ENCODE measurements at regions not wholly inside any gene's neighbourhood (a gene's known extent, or its start where the extent isn't known, plus 50 kb on each side); places are given as distances from the start of the nearest gene placed in this dataset.
"Not testable (repeated sequence)": the region's sequence is repeated elsewhere in the genome, so short reads cannot be mapped to it uniquely, and the experiment has no call there.

DNA sequence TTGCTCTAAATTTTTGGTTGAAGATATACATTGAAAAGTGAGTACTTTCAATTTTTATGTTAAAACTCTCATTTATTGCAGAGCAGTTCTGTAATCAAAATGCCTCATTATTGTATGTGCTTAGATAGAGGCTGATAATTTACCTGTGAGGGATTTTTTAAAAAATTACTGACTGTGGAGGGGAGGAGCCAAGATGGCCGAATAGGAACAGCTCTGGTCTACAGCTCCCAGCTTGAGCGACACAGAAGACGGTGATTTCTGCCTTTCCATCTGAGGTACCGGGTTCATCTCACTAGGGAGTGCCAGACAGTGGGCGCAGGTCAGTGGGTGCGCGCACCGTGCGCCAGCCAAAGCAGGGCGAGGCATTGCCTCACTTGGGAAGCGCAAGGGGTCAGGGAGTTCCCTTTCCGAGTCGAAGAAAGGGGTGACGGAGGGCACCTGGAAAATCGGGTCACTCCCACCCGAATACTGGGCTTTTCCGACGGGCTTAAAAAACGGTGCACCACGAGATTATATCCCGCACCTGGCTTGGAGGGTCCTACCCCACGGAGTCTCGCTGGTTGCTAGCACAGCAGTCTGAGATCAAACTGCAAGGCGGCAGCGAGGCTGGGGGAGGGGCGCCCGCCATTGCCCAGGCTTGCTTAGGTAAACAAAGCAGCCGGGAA, 89.4 kb downstream of the DDX11 start:
- DNase-seq, result not testable (repeated sequence)

DNA sequence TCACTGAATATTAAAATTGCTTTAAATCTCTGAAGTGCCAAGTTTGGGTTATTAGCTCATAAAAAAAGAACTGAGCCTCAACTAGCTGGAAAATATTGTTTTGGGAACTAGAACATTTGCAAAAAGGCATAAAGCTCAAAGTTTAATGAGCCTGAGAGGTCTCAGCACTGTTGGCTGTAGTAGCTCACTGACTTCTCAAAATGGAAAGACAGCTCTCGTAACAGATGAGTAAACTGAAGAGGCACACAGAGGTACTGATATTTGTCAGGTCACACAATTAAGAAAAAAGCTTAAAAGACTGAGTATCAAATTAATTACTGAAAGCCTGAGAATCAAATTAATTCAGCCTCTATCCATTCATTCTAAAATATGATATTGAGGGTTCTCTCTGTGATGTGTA, 100.6 kb downstream of the DDX11 start:
- not testable (repeated sequence) for DNase-seq

DNA sequence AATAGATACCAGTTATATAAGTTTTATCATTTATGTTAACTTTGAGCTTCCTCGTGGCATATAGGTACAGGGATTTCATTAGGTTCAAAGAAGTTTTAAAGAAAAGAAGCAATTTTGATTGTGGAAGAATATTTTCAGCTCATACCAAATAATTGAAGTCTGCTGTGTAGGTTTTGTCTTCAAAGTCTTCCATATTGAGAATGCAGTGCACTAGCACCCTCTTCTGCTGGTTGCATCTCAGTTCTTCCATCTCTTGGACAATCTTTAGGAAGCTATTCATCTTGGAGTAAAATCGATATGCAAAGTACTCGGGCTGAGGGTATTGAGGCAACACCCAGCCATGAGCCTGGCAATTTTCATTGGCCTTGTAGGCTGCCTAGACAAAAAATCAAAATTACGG, 103.9 kb downstream of the DDX11 start:
- not testable (repeated sequence) for DNase-seq

DNA sequence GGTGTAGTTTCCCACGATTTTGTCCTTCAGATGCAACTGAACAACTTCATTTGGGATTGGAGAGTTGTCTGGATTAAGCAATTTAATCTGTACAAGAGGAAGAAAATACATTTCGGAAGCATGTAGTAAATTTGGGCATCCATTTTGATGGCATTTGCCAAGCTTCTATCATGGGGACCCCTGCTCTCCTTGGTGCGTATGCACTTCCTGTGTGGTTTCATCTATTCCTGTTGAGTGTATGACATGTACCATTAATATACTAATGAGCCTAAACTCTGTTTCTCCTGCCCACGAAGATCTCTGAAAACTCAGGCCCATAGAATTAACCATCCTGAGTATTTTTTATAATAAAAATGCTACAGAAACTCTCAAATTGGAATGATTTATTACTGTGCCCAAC, 105.2 kb downstream of the DDX11 start:
- not testable (repeated sequence) for DNase-seq

DNA sequence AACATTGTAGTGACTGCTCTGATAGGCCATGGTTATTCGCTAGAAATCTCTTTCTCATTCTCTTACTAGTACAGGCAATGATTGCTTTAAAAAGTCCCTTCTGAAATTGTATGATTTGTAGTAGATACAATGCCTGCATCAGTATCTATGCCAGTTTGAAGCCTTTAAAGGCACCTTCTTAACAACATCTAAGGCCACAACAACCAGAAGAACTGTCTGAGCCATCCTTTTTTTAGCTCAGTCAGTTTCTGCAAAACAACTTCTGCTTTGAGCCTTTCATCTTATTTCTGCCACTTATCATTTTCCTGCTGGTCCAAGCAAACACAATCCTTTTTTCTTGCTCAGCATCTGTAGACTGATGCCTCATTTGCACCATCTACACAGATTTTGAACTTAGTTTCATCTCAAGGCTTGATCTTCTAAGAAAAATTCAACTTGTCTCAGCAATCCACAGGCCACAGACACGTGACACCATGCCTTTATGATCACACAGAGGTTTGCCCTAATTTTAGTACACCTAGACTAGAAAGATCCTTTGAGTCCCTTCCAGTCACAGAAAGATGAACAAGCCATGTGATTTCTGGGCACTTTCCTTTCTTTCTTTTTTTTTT, 106.1 kb downstream of the DDX11 start:
- not testable (repeated sequence) for DNase-seq

DNA sequence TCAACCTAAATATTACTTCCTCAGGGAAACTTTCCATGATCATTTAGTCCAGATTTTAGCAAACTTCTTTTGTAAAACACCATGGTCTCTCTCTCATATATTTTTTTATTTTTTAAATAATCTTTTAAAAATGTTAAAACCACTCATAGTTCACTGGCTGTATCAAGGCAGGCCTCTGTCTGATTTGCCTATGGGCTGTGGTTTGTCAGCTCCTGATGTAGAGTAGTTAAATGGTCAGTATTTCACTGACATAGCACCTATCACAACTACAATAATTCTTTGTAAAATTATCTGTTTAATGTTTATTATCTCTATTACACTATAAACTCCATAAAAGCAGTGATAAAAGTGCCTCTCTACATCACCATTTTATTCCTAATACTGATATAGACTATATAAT, 108.9 kb downstream of the DDX11 start:
- not testable (repeated sequence) for DNase-seq

DNA sequence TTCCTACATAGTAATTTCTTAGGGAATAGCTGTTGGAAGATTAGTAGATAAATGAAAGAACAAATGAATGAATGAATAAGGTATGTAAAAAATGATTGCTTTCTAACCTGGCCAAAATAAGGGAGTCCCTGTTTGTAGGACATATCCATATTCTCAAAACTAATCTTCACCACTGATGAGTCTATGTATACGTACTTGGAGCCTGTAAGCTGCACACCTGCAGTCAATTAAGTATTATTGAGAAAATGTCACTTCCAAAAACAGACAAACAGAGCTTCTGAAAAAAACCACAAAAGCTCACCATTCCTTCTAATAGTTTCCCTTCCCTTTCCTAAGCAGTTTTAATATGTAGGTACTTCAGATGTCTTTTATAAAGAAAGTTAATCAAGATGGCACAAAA, 109.4 kb downstream of the DDX11 start:
- DNase-seq, result not testable (repeated sequence)

DNA sequence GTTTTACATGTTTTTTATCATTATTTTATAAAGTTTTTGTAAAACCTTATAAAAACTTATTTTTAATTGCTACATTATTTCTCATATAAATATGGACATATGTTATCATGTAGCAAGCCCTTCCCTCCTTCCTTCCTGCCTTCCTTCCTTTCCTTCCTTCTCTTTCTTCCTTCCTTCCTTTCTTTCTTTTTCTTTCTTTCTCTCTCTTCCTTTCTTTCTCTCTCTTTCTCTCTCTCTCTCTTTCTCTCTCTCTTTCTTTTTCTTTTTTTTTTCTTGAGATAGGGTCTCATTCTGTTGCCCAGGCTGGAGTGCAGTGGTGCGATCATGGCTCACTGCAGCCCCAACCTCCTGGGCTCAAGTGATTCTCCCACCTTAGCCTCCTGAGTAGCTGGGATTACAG, 110.2 kb downstream of the DDX11 start:
- DNase-seq, result not testable (repeated sequence)

DNA sequence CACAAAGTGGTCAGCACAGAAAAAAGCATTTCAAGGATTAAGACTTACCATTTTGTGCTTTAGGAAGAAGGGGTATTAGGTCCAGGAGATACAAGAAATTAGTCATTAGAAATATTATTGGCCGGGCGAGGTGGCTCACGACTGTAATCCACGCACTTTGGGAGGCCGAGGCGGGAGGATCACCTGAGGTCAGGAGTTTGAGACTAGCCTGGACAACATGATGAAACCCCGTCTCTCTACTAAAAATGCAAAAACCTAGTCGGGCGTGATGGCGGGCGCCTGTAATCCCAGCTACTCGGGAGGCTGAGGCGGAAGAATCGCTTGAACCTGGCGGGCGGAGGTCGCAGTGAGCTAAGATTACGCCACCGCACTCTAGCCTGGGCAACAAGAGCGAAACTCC, 111.0 kb downstream of the DDX11 start:
- not testable (repeated sequence) for DNase-seq

DNA sequence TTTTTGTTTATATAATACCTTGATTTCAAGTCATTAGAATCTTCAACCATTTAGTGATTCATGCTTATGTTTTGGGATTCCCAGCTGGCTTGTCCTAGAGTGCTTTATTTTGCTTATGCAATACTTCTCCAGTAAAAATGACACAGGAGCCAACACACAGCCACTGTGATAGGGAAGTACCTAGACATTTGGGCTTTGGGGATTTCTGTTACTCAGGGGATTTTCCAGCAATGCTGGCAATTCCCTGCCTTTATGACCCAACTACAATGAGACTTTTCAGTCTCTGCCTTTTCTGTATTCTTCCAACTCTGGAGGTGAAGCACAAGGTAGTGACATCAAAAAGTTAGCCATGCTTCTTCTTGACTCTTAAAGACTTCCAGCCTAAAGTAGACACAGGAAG, 119.0 kb downstream of the DDX11 start:
- DNase-seq, result not testable (repeated sequence)

DNA sequence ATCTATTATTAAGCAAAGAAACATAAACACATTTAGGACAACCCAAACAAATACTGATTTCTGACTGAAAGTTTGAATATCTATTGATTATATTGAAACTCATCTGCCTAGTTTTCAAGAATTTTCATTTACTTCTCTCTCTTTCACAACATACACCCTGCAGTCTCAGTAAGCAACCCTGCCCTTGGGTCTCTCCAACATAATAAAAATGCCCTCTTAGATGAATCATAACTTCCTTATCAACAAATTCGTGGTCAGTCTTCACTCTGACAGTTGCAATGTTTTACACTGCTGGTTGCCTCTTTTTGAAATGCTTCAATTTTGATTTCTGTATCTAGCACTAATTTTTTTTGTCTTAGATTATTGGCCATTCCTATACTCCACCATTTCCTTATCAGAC, 122.0 kb downstream of the DDX11 start:
- not testable (repeated sequence) for DNase-seq

DNA sequence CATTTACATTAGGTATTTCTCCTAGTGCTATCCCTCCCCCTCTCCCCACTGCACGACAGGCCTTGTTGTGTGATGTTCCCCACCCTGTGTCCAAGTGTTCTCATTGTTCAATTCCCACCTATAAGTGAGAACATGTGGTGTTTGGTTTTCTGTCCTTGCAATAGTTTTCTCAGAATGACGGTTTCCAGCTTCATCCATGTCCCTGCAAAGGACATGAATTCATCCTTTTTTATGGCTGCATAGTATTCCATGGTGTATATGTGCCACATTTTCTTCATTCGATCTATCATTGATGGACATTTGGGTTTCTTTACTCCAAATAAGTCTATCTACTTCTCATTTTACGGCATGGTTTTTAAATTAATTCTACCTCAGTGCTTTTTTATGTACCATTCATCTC, 125.8 kb downstream of the DDX11 start:
- not testable (repeated sequence) for DNase-seq

DNA sequence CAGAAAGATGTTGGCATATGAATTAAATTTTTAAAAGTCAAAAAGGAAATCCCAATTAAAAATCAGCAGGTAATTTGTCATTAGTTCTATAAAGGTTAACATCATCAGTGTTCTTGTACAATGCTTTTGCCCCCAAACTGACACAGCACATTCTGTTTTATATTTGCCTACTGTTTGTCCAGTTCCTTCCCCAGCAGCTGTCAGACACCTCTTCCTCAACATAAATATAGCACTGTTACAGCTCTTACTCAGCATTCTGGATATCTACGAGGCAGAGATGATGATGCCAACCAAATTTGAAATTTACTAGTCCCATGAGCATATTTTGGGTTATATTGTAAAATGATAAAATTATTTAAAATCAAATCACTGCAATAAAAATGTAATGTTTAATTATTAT, 124.6 kb downstream of the SINHCAF start:
- DNase-seq, result no peak

DNA sequence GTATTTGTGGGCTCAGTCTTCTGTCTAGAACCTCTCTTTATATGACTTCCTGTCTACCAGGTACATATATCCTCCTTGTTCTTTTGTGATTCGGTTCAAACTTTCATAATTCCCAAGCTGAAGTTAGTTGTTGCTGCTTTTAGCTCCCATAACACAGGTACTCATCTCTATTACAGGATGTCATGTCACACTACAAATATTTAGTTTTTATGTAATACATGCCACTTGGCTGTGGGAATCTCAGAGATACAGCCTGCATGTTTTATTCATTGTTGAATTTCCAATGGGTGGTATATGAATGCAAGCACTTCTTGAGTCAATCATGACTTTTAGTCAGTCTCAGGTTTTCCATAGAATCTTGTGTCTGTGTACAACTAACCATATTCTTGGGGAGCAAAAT, 122.7 kb downstream of the SINHCAF start:
- DNase-seq, result no peak

DNA sequence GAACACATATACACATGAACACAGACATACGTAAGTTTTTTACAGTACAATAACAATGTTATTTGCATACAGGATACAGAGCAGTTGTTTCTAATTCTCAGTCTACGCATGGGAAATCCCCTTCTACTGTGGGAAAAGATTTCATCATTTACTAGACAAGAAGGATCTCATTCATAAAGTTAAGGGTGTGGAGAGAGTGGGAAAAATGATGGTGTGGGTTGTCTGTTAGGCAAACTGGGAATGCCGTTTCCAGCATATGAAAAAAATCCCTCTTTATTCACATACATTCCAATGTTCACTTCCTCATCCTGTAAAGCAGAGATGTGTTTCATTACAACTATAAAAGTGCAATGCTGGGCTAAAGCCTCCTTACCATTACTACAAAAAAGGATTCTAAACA, 120.9 kb downstream of the SINHCAF start:
- DNase-seq, result peak; percentile 51

DNA sequence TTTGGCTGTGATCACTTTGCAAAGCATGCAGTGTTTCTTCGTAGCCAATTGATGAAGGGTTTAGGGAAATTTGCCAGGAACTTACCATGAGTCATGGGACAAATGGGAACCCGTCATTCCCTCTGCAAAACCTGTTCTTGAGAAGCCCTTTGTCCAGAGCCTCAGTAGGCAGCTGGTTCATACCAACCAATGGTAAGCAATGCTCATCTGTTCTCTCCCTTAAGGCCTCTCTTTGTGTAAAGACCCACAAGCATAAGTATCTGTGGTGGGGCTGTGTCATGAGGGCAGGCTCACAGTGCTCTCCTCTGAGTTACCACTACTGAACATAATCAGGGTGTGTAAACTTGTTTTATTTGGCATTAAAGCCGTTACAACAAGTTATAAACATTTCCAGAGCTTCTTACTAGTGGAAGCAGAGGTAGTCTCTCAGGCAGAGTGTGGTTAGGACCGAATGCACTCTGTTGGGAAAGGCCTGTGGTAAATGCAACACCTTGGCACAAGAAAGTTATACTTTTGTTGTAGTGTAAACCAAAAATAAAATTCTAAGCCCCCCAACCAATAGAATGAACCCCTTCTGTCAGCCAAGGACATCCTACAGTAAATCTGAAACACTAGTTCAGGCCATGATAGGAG, 119.8 kb downstream of the SINHCAF start:
- DNase-seq, result peak; percentile 38

DNA sequence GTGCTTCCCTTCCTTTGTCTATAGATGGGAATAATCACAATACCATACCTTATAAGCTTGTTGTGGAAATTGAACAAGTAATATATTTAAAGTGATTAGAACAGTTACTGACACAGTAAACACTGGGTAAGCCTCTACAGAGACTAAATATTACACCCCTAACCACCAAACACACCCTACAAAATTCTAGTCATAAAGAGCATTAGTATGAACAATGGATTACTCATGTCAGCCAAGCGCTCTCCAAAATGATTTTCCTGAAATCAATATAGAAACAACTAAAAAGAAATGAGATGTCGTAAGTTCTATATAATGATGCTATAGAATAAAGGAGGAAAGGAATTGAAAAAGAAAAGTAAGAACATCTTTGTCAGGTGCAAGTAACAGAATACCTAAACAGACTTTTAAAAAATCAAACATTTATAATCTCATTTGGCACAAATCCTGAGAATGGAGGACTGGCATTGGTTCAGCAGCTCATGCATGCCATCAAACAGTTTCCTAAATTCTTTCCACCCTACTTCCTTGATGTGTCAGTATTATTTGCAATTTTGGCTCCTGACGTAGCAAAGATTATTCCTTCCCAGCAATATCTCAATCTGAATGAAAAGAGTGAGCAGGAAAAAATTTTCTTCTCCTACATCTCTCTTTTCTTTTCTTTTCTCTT, 118.0 kb downstream of the SINHCAF start:
- no peak for DNase-seq

DNA sequence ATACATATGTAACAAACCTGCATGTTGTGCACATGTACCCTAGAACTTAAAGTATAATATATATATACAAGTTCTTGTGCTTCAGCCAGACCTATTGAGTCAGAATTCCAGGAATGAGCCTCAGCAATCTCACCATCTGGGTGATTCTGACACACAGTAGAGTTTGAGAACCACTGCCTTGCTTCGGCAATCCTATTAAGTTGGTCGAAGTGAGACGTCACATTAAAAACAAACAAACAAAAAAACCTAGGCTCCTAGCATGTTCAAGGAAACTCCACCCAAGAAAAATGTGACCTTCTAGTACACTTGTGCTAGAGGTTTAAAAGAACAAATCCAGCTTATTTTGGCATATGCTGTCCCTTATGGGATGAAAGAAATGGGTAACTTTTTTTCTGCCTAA, 115.8 kb downstream of the SINHCAF start:
- DNase-seq, result no peak

DNA sequence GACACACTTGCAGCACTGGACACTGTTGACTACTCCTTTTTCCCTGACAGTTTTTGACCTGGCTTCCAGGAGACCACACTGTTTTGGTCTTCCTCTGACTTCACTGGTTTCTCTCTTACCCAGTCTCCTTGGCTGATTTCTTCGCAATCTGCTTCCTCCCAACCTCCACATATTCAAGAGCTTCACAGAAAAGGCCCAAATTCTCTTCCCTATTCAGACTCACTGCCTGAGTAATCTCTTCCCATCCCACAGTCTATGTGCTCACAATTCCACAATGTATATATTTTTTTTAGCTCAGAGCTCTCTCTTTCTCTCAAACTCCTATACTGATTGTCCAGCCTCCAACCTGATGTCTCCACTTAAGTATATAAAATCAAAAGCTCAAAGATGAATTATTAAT, 115.4 kb downstream of the SINHCAF start:
- DNase-seq, result no peak

DNA sequence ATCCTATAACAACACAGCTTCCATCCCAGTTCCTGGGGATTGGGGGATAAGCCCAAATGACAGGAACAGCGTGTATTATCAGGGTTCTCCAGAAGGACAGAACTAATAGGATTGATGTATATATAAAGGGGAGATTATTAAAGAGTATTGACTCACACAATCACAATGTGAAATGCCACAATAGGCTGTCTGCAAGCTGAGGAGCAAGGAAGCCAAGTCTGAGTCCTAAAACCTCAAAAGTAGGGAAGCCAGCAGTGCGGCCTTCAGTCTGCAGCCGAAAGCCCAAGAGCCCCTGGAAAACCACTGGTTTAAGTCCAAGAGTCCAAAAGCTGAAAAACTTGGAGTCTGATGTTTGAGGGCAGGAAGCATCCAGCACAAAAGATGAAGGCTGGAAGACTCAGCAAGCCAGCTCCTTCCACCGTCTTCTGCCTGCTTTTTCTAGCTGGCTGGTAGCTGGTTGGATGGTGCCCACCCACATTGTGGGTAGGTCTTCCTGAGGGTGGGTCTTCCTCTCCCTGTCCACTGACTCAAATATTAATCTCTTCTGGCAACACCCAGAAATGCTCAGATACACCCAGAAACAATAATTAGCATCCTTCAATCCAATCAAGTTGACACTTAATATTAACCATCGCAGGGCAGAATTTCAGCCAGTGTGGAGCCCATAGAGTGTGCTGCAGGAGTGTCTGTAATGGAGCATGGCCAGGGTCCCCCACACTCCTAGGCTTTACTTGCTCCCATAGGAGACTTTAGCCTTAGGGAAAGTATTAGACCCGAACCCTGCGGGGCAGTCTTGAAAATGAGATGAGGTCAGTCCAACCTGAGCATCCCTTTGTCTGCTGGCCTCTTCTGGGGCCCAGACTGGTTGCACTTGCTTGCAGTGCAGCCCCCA, 111.1 kb downstream of the SINHCAF start:
- DNase-seq, result no peak

DNA sequence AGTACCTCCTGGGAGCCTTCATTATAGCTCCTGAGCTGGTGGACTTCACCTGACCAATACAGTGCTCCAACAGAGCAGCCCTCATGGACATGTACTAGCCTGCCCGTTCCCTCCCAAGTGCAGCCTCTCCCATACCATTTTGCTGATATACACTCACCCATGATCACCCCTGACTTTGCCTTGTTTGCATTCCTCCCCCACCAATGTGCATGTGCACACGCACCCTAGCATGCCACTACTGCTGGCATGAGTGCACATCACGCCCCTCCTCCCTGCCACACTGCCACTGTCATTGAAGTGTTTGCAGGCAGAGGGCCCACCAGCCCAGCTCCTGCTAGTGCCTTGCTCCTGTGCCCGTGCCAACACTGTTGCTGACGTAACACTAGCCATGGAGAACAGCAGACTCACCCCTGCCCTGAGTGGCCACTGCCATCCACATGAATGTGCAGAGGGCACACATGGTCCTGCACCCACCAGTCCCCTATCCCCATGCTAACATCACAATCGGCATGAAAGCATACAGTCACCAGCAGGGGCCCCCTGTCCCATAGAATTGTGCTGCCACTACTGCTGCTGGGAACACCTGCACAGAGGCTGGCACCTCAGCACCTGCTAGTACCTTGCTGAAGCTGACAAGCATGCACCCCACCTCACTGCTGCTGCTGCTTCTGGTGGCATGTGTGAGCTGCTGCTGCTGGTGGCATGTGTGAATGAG, 110.3 kb downstream of the SINHCAF start:
- no peak for DNase-seq

DNA sequence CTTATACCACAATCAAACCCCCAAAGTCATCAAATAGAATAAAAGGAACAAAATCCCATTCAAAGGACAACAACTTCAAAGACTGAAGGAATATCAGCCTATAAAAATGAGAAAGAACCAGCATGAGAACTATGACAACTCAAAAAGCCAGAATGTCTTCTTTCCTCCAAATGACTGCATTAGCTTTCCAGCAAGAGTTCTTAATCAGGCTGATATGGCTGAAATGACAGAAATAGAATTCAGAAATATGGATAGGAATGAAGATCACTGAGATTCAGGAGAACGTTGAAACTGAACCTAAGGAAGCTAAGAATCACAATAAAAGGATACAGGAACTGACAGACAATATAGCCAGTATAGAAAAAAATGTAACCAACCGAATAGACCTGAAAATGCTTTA, 109.5 kb downstream of the SINHCAF start:
- no peak for DNase-seq

Measured in NCI-H1048 (cell line).